Testis (tissue), 2 donors: ENCODE measurements at regions not wholly inside any gene's neighbourhood (a gene's known extent, or its start where the extent isn't known, plus 50 kb on each side); places are given as distances from the start of the nearest gene placed in this dataset.

Source experiments
- DNase-seq: peaks from one replicate; pipeline ENCODE4 v3.0.0-alpha.2; 2019
- H3K27ac ChIP-seq, 2 donors: fragments of 200-600 bp; sonication (generic); one replicate each; pipeline ENCODE4 v1.5.1; 2019
- H3K27me3 ChIP-seq: fragments of 200-600 bp; sonication (generic); one replicate; pipeline ENCODE4 v1.5.1; 2019
- H3K36me3 ChIP-seq: fragments of 200-600 bp; sonication (generic); one replicate; pipeline ENCODE4 v1.5.1; 2017; ENCODE audit warnings: low read depth; ENCODE audit errors: missing control alignments
- H3K4me1 ChIP-seq: fragments of 200-600 bp; sonication (generic); one replicate; pipeline ENCODE4 v1.5.1; 2019
- H3K4me3 ChIP-seq, 2 donors: fragments of 200-600 bp; sonication (generic); one replicate each; pipeline ENCODE4 v1.5.1; 2017 to 2019
- H3K9me3 ChIP-seq: fragments of 200-600 bp; sonication (generic); one replicate; pipeline ENCODE4 v1.5.1; 2017
- POLR2A ChIP-seq: fragments of 450-650 bp; IDR thresholded peaks from one replicate; pipeline ENCODE4 v1.6.1; 2017; ENCODE audit warnings: antibody characterized with exemption, mild to moderate bottlenecking, moderate library complexity
- WGBS, 2 donors: methylation state at CpG; one replicate each; pipeline ENCODE4 v1.1.5; 2018; 5-methylcytosine and 5-hydroxymethylcytosine counted together
- intact Hi-C: fragments of 100-400 bp; cut with DNase I; formaldehyde crosslinking; loops from one replicate; pipeline ENCODE4 v1.15.1; 2023; ENCODE audit warnings: low total_unique reads
- TF ChIP-seq, protein P1 (sequence below), 3 experiments: fragments of 450-650 bp in 2 of 3; fragments of 200-600 bp in 1 of 3; sonication (generic) in 1 of 3; IDR thresholded peaks; one replicate each; pipeline ENCODE4 v1.5.1; 2016 to 2019; ENCODE audit warnings: antibody characterized with exemption in 3 of 3, mild to moderate bottlenecking in 2 of 3, moderate library complexity in 1 of 3

DNA sequence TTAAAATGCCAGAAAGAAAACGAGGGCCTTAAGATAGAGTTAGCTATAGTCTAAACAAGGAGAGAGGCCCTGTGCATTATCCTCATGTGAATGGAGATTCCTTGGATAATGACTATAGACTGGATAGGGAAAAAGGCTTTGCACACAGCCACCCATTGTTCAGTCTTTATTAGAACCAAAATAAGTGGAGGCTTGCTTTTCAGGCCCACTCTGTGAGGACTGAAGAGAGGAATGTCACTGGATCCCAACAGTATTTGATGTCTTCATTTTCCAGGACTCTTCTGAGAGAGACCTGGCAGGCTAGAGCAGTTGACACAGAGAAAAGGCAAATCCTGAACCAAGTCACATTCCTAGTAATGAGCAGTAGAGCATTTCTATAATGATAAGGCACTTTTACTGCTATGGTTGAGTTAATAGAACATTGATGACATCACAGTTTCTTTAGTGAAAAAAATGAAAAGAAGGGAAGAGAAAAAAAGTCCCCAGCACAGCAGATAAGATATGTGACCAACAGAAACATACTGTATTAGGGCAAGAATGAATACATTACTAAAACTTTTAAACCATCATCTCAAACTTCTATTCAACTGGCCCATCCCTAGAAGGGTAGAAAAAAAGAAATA lies 315.1 kb downstream of the EPHA7 start:
- Histone ChIP-seq H3K27ac (no peak overlapping the region), H3K9me3 (no peaks in the 10 kb centered on the region), H3K27me3 (no peaks in the 10 kb centered on the region), H3K4me1 (no peaks in the 10 kb centered on the region), H3K36me3 (no peaks in the 10 kb centered on the region), H3K4me3 (no peak overlapping the region)
- no peak for DNase-seq
- 70 to 82% methylated on average over 1 of the region's 1 CpG for WGBS, 2 donors
- no peak for TF ChIP-seq POLR2A
- TF ChIP-seq, protein P1, sequence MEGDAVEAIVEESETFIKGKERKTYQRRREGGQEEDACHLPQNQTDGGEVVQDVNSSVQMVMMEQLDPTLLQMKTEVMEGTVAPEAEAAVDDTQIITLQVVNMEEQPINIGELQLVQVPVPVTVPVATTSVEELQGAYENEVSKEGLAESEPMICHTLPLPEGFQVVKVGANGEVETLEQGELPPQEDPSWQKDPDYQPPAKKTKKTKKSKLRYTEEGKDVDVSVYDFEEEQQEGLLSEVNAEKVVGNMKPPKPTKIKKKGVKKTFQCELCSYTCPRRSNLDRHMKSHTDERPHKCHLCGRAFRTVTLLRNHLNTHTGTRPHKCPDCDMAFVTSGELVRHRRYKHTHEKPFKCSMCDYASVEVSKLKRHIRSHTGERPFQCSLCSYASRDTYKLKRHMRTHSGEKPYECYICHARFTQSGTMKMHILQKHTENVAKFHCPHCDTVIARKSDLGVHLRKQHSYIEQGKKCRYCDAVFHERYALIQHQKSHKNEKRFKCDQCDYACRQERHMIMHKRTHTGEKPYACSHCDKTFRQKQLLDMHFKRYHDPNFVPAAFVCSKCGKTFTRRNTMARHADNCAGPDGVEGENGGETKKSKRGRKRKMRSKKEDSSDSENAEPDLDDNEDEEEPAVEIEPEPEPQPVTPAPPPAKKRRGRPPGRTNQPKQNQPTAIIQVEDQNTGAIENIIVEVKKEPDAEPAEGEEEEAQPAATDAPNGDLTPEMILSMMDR (IDR thresholded peaks at IDR 0.05) = no peak
- intact Hi-C loops = no loop called here

DNA sequence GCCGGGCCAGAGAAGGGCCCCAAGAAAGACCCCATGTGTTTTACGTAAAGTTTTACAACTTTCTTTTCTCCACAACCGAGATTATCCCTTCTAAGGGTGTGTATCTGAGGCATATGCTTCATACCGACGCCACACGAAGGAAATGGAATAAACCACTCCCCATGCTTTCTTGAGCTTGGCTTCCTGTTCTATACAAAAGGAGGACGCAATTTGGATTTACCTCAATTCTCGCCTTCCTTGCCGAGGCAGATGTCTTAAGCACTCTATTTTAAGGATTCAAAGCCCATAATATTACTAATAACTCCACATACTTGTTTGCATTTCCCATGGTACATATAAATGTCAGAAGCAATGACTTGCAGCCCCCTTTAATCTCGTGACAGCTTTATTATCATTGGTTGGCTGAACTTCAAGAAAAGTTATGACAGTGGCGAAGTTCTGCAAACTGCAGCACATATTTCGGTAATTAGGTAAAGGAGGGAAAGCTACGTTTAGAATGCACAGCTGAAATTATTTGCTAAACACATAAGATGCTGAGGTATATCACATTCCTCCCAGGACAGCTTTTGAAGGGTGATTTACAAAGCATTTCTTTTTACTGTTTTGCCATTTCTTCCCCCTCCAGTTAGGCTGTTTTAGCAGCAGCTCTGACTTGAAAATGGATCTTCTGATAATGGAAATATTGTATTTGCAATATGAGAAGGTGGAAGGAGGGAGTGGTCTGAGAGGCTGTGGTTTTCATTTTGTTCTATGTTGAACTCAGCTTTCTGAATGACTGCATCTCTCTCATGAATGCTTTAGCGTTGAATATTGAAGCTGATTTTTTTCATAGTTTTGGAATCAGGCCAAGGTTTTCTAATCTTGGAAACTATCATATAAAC lies 330.5 kb downstream of the EPHA7 start:
- no peak overlapping the region for H3K4me3 ChIP-seq
- 11 to 17% methylated on average over 14 of the region's 14 CpGs for WGBS, 2 donors

DNA sequence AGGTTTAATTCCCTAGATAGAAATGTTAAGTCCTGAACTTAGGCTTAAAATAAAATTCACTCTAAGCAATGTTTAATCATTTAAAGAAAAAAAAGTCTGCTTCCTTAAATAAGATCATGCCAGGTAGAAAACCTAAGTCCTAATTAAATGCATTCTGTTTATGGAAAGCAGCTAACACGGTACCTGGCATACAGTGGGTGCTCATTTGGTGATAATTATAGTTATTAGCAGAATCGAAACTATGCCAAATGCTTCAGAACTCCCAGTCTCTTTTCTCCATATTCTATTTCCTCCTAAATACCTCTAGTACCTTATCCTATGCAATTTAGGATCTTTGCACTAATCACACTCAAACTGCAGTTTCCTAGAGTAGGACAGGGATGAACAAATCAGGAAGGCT lies 331.8 kb downstream of the EPHA7 start:
- no peaks in the 10 kb centered on the region for H3K4me1 ChIP-seq
- no peak overlapping the region for H3K4me3 ChIP-seq
- TF ChIP-seq POLR2A = no peak
- TF ChIP-seq, protein P1 (IDR thresholded peaks at IDR 0.05) = no peak
- no peaks in the 10 kb centered on the region for H3K9me3 ChIP-seq
- no peak for DNase-seq
- WGBS, 2 donors = 71 to 84% methylated on average over 2 of the region's 2 CpGs
- no peaks in the 10 kb centered on the region for H3K36me3 ChIP-seq
- H3K27me3 ChIP-seq = no peaks in the 10 kb centered on the region
- intact Hi-C loops = no loop called here
- no peak overlapping the region for H3K27ac ChIP-seq

More for the DNA sequence above, 330.5 kb downstream of the EPHA7 start:
- H3K27me3 ChIP-seq = no peaks in the 10 kb centered on the region
- no peaks in the 10 kb centered on the region for H3K4me1 ChIP-seq
- DNase-seq = no peak
- H3K36me3 ChIP-seq = no peaks in the 10 kb centered on the region
- TF ChIP-seq, protein P1 (IDR thresholded peaks at IDR 0.05) = no peak
- TF ChIP-seq POLR2A = no peak
- H3K9me3 ChIP-seq = no peaks in the 10 kb centered on the region
- intact Hi-C loops = no loop called here
- no peak overlapping the region for H3K27ac ChIP-seq

DNA sequence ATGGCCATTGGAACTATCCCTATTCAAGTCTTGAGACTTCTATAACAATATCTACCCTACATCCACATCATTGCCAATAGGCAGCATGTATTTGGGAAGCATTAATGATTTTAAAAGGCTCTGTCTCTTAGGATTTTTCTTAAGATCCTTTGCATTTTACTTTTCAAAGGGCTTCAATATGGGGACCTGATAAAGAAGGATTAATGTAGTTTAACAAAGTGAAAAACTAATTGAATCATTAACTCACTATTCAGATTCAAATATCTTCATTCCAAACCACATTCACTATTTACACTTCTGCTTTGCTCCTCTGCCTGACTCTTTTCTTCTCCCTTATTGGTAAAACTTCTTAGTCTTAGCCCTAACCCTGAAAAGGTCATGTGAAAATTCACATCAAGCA lies 333.0 kb downstream of the EPHA7 start:
- intact Hi-C loops = no loop called here
- Histone ChIP-seq H3K27me3 (no peaks in the 10 kb centered on the region), H3K27ac (no peak overlapping the region), H3K36me3 (no peaks in the 10 kb centered on the region), H3K4me3 (no peak overlapping the region), H3K4me1 (no peaks in the 10 kb centered on the region), H3K9me3 (no peaks in the 10 kb centered on the region)
- no peak for TF ChIP-seq POLR2A
- TF ChIP-seq, protein P1 (IDR thresholded peaks at IDR 0.05) = no peak
- DNase-seq = no peak
